WTC11 (cell line): ENCODE measurements at regions not wholly inside any gene's neighbourhood (a gene's known extent, or its start where the extent isn't known, plus 50 kb on each side); places are given as distances from the start of the nearest gene placed in this dataset.

Experiments used
- ATAC-seq: fragments of 200-7000 bp; cut with Tn5 transposase; 2 replicates; pipeline ENCODE4 v1.10.0; 2021; ENCODE audit warnings: mild to moderate bottlenecking, moderate library complexity
- CTCF ChIA-PET: fragments of 300-600 bp; sonication (Branson Sonifier 250); formaldehyde crosslinking; loops from one replicate; lab custom pipeline; 2021; ENCODE audit warnings: antibody characterized with exemption; lab: Charles Lee
- POLR2A ChIA-PET: fragments of 350-600 bp; sonication (Branson Sonifier 250); formaldehyde crosslinking; loops from one replicate; lab custom pipeline; 2021; ENCODE audit warnings: antibody characterized with exemption; lab: Charles Lee
- DNase-seq: peaks from one replicate; pipeline ENCODE4 v3.0.0; 2021; ENCODE audit warnings: low spot score
- H3K27ac Mint-ChIP-seq: 2 replicates; pipeline ENCODE4 v1.8.0; 2021; ENCODE audit warnings: mixed read lengths
- H3K27me3 Mint-ChIP-seq: 2 replicates; pipeline ENCODE4 v1.8.0; 2021; ENCODE audit warnings: low read depth, mild to moderate bottlenecking, moderate library complexity, mixed read lengths
- H3K36me3 Mint-ChIP-seq: 2 replicates; pipeline ENCODE4 v1.8.0; 2021; ENCODE audit warnings: mixed read lengths
- H3K4me1 Mint-ChIP-seq: 2 replicates; pipeline ENCODE4 v1.8.0; 2022; ENCODE audit warnings: mixed read lengths
- H3K4me3 Mint-ChIP-seq: 2 replicates; pipeline ENCODE4 v1.8.0; 2021; ENCODE audit warnings: mild to moderate bottlenecking, moderate library complexity, mixed read lengths
- H3K9me3 Mint-ChIP-seq: 2 replicates; pipeline ENCODE4 v1.8.0; 2021; ENCODE audit warnings: mixed read lengths
- GABPB1 ChIP-seq: sonication (generic); formaldehyde crosslinking; IDR thresholded peaks from 2 replicates; pipeline ENCODE4 v1.8.1; 2023; ENCODE audit warnings: mild to moderate bottlenecking, missing genetic modification reagents
- GTF2I ChIP-seq: fragments of 250-450 bp; sonication (Bioruptor Pico); conservative IDR thresholded peaks from 2 replicates; pipeline ENCODE4 v1.4.0; 2021; ENCODE audit warnings: mild to moderate bottlenecking
- HMGA2 ChIP-seq: fragments of 250-450 bp; sonication (Bioruptor Pico); IDR thresholded peaks from 2 replicates; pipeline ENCODE4 v1.4.0; 2021; ENCODE audit warnings: mild to moderate bottlenecking, moderate library complexity
- HMGXB4 ChIP-seq: sonication (generic); formaldehyde crosslinking; IDR thresholded peaks from 2 replicates; pipeline ENCODE4 v1.8.1; 2023; ENCODE audit warnings: mild to moderate bottlenecking, moderate library complexity, missing genetic modification reagents
- MLX ChIP-seq: sonication (generic); formaldehyde crosslinking; IDR thresholded peaks from 2 replicates; pipeline ENCODE4 v1.8.1; 2023; ENCODE audit warnings: mild to moderate bottlenecking, missing genetic modification reagents, moderate library complexity
- PRDM15 ChIP-seq: sonication (generic); formaldehyde crosslinking; IDR thresholded peaks from 2 replicates; pipeline ENCODE4 v1.8.0; 2022; ENCODE audit warnings: missing genetic modification reagents
- USF1 ChIP-seq: sonication (generic); formaldehyde crosslinking; IDR thresholded peaks from 2 replicates; pipeline ENCODE4 v1.8.0; 2022; ENCODE audit warnings: mild to moderate bottlenecking, missing genetic modification reagents
- ZNF317 ChIP-seq: sonication (generic); formaldehyde crosslinking; IDR thresholded peaks from 2 replicates; pipeline ENCODE4 v1.8.1; 2023; ENCODE audit warnings: low read depth, mild to moderate bottlenecking, moderate library complexity, missing genetic modification reagents, borderline replicate concordance
- ZNF416 ChIP-seq: fragments of 250-450 bp; sonication (Bioruptor Pico); IDR thresholded peaks from 2 replicates; pipeline ENCODE4 v1.9.0; 2021; ENCODE audit warnings: mild to moderate bottlenecking, inconsistent platforms
- ZNF532 ChIP-seq: fragments of 250-450 bp; sonication (Bioruptor Pico); IDR thresholded peaks from 2 replicates; pipeline ENCODE4 v1.9.0; 2021; ENCODE audit warnings: mild to moderate bottlenecking, borderline replicate concordance
- TF ChIP-seq, protein P1 (sequence below): fragments of 250-450 bp; sonication (Bioruptor Pico); IDR thresholded peaks from 2 replicates; pipeline ENCODE4 v1.9.0; 2021; ENCODE audit warnings: moderate library complexity, mild to moderate bottlenecking, inconsistent platforms, borderline replicate concordance
- TF ChIP-seq, protein P2 (sequence below): sonication (generic); formaldehyde crosslinking; IDR thresholded peaks from 2 replicates; pipeline ENCODE4 v1.8.1; 2022; ENCODE audit warnings: low read depth, mild to moderate bottlenecking, moderate library complexity, missing genetic modification reagents, borderline replicate concordance

DNA sequence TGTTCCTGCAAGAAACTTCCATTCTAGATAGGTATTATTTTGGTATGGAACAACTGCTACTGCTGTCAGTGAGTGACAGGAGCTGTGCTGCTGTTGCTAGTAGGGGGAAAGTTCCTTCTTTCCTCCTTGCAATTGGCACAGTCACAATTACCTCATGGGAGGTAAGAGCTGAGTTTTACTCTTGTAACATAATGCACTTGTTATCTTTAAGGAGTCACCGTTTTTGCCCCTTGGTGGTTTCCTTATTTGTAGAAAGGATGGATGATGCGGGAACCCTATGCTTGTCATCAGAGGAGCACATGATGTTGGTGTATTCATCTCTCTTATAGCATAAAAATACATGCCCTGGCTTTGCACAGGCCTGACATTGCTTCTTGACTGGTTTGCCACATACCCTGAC, 234.7 kb upstream of the NPY start (continued):
- TF ChIP-seq ZNF532 (CRISPR knock-in tag): no peak
- TF ChIP-seq PRDM15 (CRISPR knock-in tag): no peak
- TF ChIP-seq, protein P1, sequence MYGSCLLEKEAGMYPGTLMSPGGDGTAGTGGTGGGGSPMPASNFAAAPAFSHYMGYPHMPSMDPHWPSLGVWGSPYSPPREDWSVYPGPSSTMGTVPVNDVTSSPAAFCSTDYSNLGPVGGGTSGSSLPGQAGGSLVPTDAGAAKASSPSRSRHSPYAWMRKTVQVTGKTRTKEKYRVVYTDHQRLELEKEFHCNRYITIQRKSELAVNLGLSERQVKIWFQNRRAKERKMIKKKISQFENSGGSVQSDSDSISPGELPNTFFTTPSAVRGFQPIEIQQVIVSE (CRISPR knock-in tag): no peak
- no peak for TF ChIP-seq USF1 (CRISPR knock-in tag)
- no peak for TF ChIP-seq ZNF317 (CRISPR knock-in tag)
- no peak for TF ChIP-seq MLX (CRISPR knock-in tag)

- POLR2A ChIA-PET: no interaction called here
- CTCF ChIA-PET: interaction anchor here (0.7 kb wide), 1 partner anchor 531 kb away, joined by 5 read pairs; no protein-coding TSS in a partner anchor
- TF ChIP-seq ZNF416 (no peak), HMGXB4 (CRISPR knock-in tag) (no peak), GTF2I (no peak), GABPB1 (CRISPR knock-in tag) (no peak), HMGA2 (no peak)
- TF ChIP-seq, protein P2, sequence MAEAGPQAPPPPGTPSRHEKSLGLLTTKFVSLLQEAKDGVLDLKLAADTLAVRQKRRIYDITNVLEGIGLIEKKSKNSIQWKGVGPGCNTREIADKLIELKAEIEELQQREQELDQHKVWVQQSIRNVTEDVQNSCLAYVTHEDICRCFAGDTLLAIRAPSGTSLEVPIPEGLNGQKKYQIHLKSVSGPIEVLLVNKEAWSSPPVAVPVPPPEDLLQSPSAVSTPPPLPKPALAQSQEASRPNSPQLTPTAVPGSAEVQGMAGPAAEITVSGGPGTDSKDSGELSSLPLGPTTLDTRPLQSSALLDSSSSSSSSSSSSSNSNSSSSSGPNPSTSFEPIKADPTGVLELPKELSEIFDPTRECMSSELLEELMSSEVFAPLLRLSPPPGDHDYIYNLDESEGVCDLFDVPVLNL: no peak
- DNase-seq (no peak), ATAC-seq (no peak)
- no peak overlapping the region for H3K4me3 Mint-ChIP-seq
- H3K9me3 Mint-ChIP-seq: peaks cover 8% of the 10 kb centered on the region; the same call in 1 of the 2 replicates
- H3K27me3 Mint-ChIP-seq: peaks cover 4% of the 10 kb centered on the region
- no peak overlapping the region for H3K27ac Mint-ChIP-seq
- peaks cover 16% of the 10 kb centered on the region for H3K4me1 Mint-ChIP-seq
- no peaks in the 10 kb centered on the region for H3K36me3 Mint-ChIP-seq
Measured at GRCh38 chr7:24050991-24051560, 232.9 kb upstream of the NPY start.
